Psoas muscle (tissue), 7 donors: ENCODE measurements at regions not wholly inside any gene's neighbourhood (a gene's known extent, or its start where the extent isn't known, plus 50 kb on each side); places are given as distances from the start of the nearest gene placed in this dataset.

Source experiments
- ATAC-seq, 4 donors: fragments of 200-7000 bp; cut with Tn5 transposase; one replicate each; pipeline ENCODE4 v1.9.1; 2020; ENCODE audit warnings: moderate library complexity in 3 of 4, mild to moderate bottlenecking in 2 of 4
- DNase-seq, 2 donors: peaks; one replicate each; pipeline ENCODE4 v3.0.0-alpha.2; 2020
- H3K27ac ChIP-seq: fragments of 200-600 bp; one replicate; pipeline ENCODE4 v1.8.0; 2022
- H3K27me3 ChIP-seq, 3 donors: fragments of 200-600 bp in 1 of 3; one replicate each; pipeline versions ENCODE4 v1.6.1 to v1.8.0; 2013 to 2022; ENCODE audit warnings: low read length in 2 of 3, mild to moderate bottlenecking in 2 of 3, moderate library complexity in 1 of 3; ENCODE audit not compliant: insufficient read depth in 3 of 3
- H3K36me3 ChIP-seq, 2 donors: fragments of 200-600 bp in 1 of 2; one replicate each; pipeline versions ENCODE4 v1.6.1 to v1.8.0; 2013 to 2022; ENCODE audit warnings: low read depth in 1 of 2, mild to moderate bottlenecking in 1 of 2, moderate library complexity in 1 of 2; ENCODE audit not compliant: insufficient read depth in 1 of 2
- H3K4me1 ChIP-seq: fragments of 200-600 bp; one replicate; pipeline ENCODE4 v1.8.0; 2022
- H3K4me3 ChIP-seq: fragments of 200-600 bp; one replicate; pipeline ENCODE4 v1.8.0; 2022; ENCODE audit warnings: mild to moderate bottlenecking
- H3K9me3 ChIP-seq: fragments of 200-600 bp; one replicate; pipeline ENCODE4 v1.8.0; 2022
- CTCF ChIP-seq: fragments of 200-600 bp; IDR thresholded peaks from one replicate; pipeline ENCODE4 v1.8.0; 2022; ENCODE audit warnings: antibody characterized with exemption
- WGBS, 3 donors: extraction: QIAGEN DNeasy Blood & Tissue Kit; methylation state at CpG; one replicate each; pipeline versions ENCODE4 v1.1.6 to v1.1.7; 2013; 5-methylcytosine and 5-hydroxymethylcytosine counted together
- intact Hi-C, 2 donors: fragments of 100-400 bp; cut with DNase I; formaldehyde crosslinking; loops; one replicate each; pipeline versions ENCODE4 v1.11.0 to v1.14.2; 2022
- donor health status: healthy with polysubstance abuse.
- donor health status: DM: no; HTN: no; CAD: no; lungs with moderate emphysema.
- donor health status: Bipolar disorder and iron deficiency.
- donor health status: healthy.
- donor health status: DM: yes; HTN: yes; CAD: no.
- donor health status: DM: no; HTN: no; CAD: no.
- donor health status: DM: yes; HTN: yes; CAD: no.

- Histone ChIP-seq H3K27ac (no peak overlapping the region), H3K36me3 (no peaks in the 10 kb centered on the region), H3K27me3 (no peaks in the 10 kb centered on the region), H3K4me1 (no peaks in the 10 kb centered on the region), H3K4me3 (no peak overlapping the region), H3K9me3 (no peaks in the 10 kb centered on the region)
- no peak for TF ChIP-seq CTCF
- no peak for ATAC-seq
- DNase-seq, result no peak
- intact Hi-C loops, result no loop called here
- 62 to 72% (median 72%) methylated on average over 1 of the region's 1 CpG for WGBS, 3 donors
Measured at GRCh38 chr5:126693806-126694205, 83.1 kb upstream of the LMNB1 start.

GRCh38 chr5:126694403-126694802 lies 82.5 kb upstream of the LMNB1 start:
- no peak for DNase-seq
- intact Hi-C loops, result no loop called here
- H3K4me3 ChIP-seq, result no peak overlapping the region
- H3K4me1 ChIP-seq, result no peaks in the 10 kb centered on the region
- 31 to 36% (median 35%) methylated on average over 2 of the region's 2 CpGs for WGBS, 3 donors
- H3K36me3 ChIP-seq, result no peaks in the 10 kb centered on the region
- no peaks in the 10 kb centered on the region for H3K9me3 ChIP-seq
- H3K27ac ChIP-seq, result no peak overlapping the region
- no peak for TF ChIP-seq CTCF
- no peak for ATAC-seq
- no peaks in the 10 kb centered on the region for H3K27me3 ChIP-seq

- no peak for TF ChIP-seq CTCF
- Histone ChIP-seq H3K4me1 (no peaks in the 10 kb centered on the region), H3K9me3 (no peaks in the 10 kb centered on the region), H3K27me3 (no peaks in the 10 kb centered on the region), H3K36me3 (no peaks in the 10 kb centered on the region), H3K4me3 (no peak overlapping the region), H3K27ac (no peak overlapping the region)
- ATAC-seq (no peak), DNase-seq (no peak)
- 29 to 45% (median 42%) methylated on average over 1 of the region's 1 CpG for WGBS, 3 donors
- intact Hi-C loops, result no loop called here
Measured at GRCh38 chr5:126695091-126695490, 81.8 kb upstream of the LMNB1 start.

GRCh38 chr5:126707080-126707479 lies 69.9 kb upstream of the LMNB1 start:
- intact Hi-C loops, result no loop called here
- H3K9me3 ChIP-seq, result peaks cover 4% of the 10 kb centered on the region
- DNase-seq (no peak), ATAC-seq (no peak)
- no peaks in the 10 kb centered on the region for H3K4me1 ChIP-seq
- H3K27ac ChIP-seq, result no peak overlapping the region
- TF ChIP-seq CTCF, result no peak
- no peaks in the 10 kb centered on the region for H3K36me3 ChIP-seq
- 28 to 64% (median 38%) methylated on average over 1 of the region's 1 CpG for WGBS, 3 donors
- no peak overlapping the region for H3K4me3 ChIP-seq
- H3K27me3 ChIP-seq, result no peaks in the 10 kb centered on the region

GRCh38 chr5:126715765-126716164 lies 61.2 kb upstream of the LMNB1 start:
- H3K4me3 ChIP-seq, result no peak overlapping the region
- TF ChIP-seq CTCF, result no peak
- H3K27me3 ChIP-seq, result no peaks in the 10 kb centered on the region
- H3K36me3 ChIP-seq, result no peaks in the 10 kb centered on the region
- DNase-seq (no peak), ATAC-seq (no peak)
- peaks cover 4% of the 10 kb centered on the region for H3K9me3 ChIP-seq
- no peak overlapping the region for H3K27ac ChIP-seq
- intact Hi-C loops, result no loop called here
- 89 to 93% (median 89%) methylated on average over 3 of the region's 3 CpGs for WGBS, 3 donors
- H3K4me1 ChIP-seq, result no peaks in the 10 kb centered on the region
